Gastroesophageal sphincter (tissue), 2 donors: ENCODE measurements at regions not wholly inside any gene's neighbourhood (a gene's known extent, or its start where the extent isn't known, plus 50 kb on each side); places are given as distances from the start of the nearest gene placed in this dataset.

ENCODE experiments used
- EP300 ChIP-seq: sonication (generic); formaldehyde crosslinking; IDR thresholded peaks from one replicate; pipeline ENCODE4 v1.6.1; 2017; ENCODE audit warnings: antibody characterized with exemption, mild to moderate bottlenecking
- POLR2A ChIP-seq, 2 donors: fragments of 450-650 bp; IDR thresholded peaks; one replicate each; pipeline ENCODE4 v1.6.1; 2017; ENCODE audit warnings: antibody characterized with exemption in 2 of 2, mild to moderate bottlenecking in 2 of 2, moderate library complexity in 1 of 2

GRCh38 chr10:108716352-108716751 lies 1207.0 kb downstream of the XPNPEP1 start:
- TF ChIP-seq POLR2A (IDR thresholded peaks at IDR 0.05) = no peak
- no peak for TF ChIP-seq EP300
